ENCODE measurements at regions not wholly inside any gene's neighbourhood (a gene's known extent, or its start where the extent isn't known, plus 50 kb on each side); places are given as distances from the start of the nearest gene placed in this dataset.

GRCh38 chr16:13781575-13782338, 138.2 kb upstream of the ERCC4 start:
- Histone ChIP-seq H3K4me3 (ENCODE audit: low read depth in 1 of 2, low read length in 2 of 2) (no peak overlapping the region), H3K27me3 (ENCODE audit: control insufficient read depth in 1 of 2, insufficient read depth in 2 of 2, low read length in 2 of 2) (no peaks in the 10 kb centered on the region), H3K36me3 (ENCODE audit: control insufficient read depth in 2 of 2, insufficient read depth in 2 of 2, low read length in 1 of 2) (no peaks in the 10 kb centered on the region), H3K9me3 (ENCODE audit: control insufficient read depth in 2 of 2, insufficient read depth in 1 of 2, low read depth in 1 of 2, low read length in 1 of 2) (peaks cover 0 to 2% of the 10 kb centered on the region in 2 donors), H3K27ac (ENCODE audit: low read depth in 2 of 2, low read length in 1 of 2) (no peak overlapping the region), H3K4me1 (ENCODE audit: control insufficient read depth in 2 of 2, insufficient read depth in 2 of 2, low read length in 1 of 2) (no peaks in the 10 kb centered on the region)
- WGBS, 2 donors = 61 to 64% methylated on average over 8 of the region's 8 CpGs

- WGBS, 2 donors = 73 to 79% methylated on average over 4 of the region's 4 CpGs
- no peaks in the 10 kb centered on the region for H3K27me3 ChIP-seq (ENCODE audit: control insufficient read depth in 1 of 2, insufficient read depth in 2 of 2, low read length in 2 of 2)
- H3K9me3 ChIP-seq (ENCODE audit: control insufficient read depth in 2 of 2, insufficient read depth in 1 of 2, low read depth in 1 of 2, low read length in 1 of 2) = no peaks in the 10 kb centered on the region
- no peak overlapping the region for H3K4me3 ChIP-seq (ENCODE audit: low read depth in 1 of 2, low read length in 2 of 2)
- H3K4me1 ChIP-seq (ENCODE audit: control insufficient read depth in 2 of 2, insufficient read depth in 2 of 2, low read length in 1 of 2) = no peaks in the 10 kb centered on the region
- H3K27ac ChIP-seq (ENCODE audit: low read depth in 2 of 2, low read length in 1 of 2) = no peak overlapping the region
- H3K36me3 ChIP-seq (ENCODE audit: control insufficient read depth in 2 of 2, insufficient read depth in 2 of 2, low read length in 1 of 2) = no peaks in the 10 kb centered on the region
Observed at GRCh38 chr16:13791095-13791494, 128.9 kb upstream of the ERCC4 start.

GRCh38 chr16:13793841-13794409, 126.0 kb upstream of the ERCC4 start:
- Histone ChIP-seq H3K36me3 (ENCODE audit: control insufficient read depth in 2 of 2, insufficient read depth in 2 of 2, low read length in 1 of 2) (no peaks in the 10 kb centered on the region), H3K9me3 (ENCODE audit: control insufficient read depth in 2 of 2, insufficient read depth in 1 of 2, low read depth in 1 of 2, low read length in 1 of 2) (no peaks in the 10 kb centered on the region), H3K27me3 (ENCODE audit: control insufficient read depth in 1 of 2, insufficient read depth in 2 of 2, low read length in 2 of 2) (no peaks in the 10 kb centered on the region), H3K27ac (ENCODE audit: low read depth in 2 of 2, low read length in 1 of 2) (no peak overlapping the region), H3K4me1 (ENCODE audit: control insufficient read depth in 2 of 2, insufficient read depth in 2 of 2, low read length in 1 of 2) (no peaks in the 10 kb centered on the region), H3K4me3 (ENCODE audit: low read depth in 1 of 2, low read length in 2 of 2) (no peak overlapping the region)
- WGBS, 2 donors = 15 to 18% methylated on average over 3 of the region's 3 CpGs

- H3K4me3 ChIP-seq (ENCODE audit: low read depth in 1 of 2, low read length in 2 of 2) = no peak overlapping the region
- H3K9me3 ChIP-seq (ENCODE audit: control insufficient read depth in 2 of 2, insufficient read depth in 1 of 2, low read depth in 1 of 2, low read length in 1 of 2) = no peaks in the 10 kb centered on the region
- 34 to 46% methylated on average over 3 of the region's 3 CpGs for WGBS, 2 donors
- no peak overlapping the region for H3K27ac ChIP-seq (ENCODE audit: low read depth in 2 of 2, low read length in 1 of 2)
- H3K36me3 ChIP-seq (ENCODE audit: control insufficient read depth in 2 of 2, insufficient read depth in 2 of 2, low read length in 1 of 2) = no peaks in the 10 kb centered on the region
- no peaks in the 10 kb centered on the region for H3K4me1 ChIP-seq (ENCODE audit: control insufficient read depth in 2 of 2, insufficient read depth in 2 of 2, low read length in 1 of 2)
- no peaks in the 10 kb centered on the region for H3K27me3 ChIP-seq (ENCODE audit: control insufficient read depth in 1 of 2, insufficient read depth in 2 of 2, low read length in 2 of 2)
Observed at GRCh38 chr16:13795131-13795530, 124.8 kb upstream of the ERCC4 start.

GRCh38 chr16:13797718-13798117, 122.2 kb upstream of the ERCC4 start:
- Histone ChIP-seq H3K27me3 (ENCODE audit: control insufficient read depth in 1 of 2, insufficient read depth in 2 of 2, low read length in 2 of 2) (no peaks in the 10 kb centered on the region), H3K27ac (ENCODE audit: low read depth in 2 of 2, low read length in 1 of 2) (no peak overlapping the region), H3K4me3 (ENCODE audit: low read depth in 1 of 2, low read length in 2 of 2) (no peak overlapping the region)

GRCh38 chr16:13798211-13798610, 121.7 kb upstream of the ERCC4 start:
- Histone ChIP-seq H3K27me3 (ENCODE audit: control insufficient read depth in 1 of 2, insufficient read depth in 2 of 2, low read length in 2 of 2) (no peaks in the 10 kb centered on the region), H3K4me1 (ENCODE audit: control insufficient read depth in 2 of 2, insufficient read depth in 2 of 2, low read length in 1 of 2) (no peaks in the 10 kb centered on the region), H3K9me3 (ENCODE audit: control insufficient read depth in 2 of 2, insufficient read depth in 1 of 2, low read depth in 1 of 2, low read length in 1 of 2) (no peaks in the 10 kb centered on the region), H3K36me3 (ENCODE audit: control insufficient read depth in 2 of 2, insufficient read depth in 2 of 2, low read length in 1 of 2) (no peaks in the 10 kb centered on the region), H3K4me3 (ENCODE audit: low read depth in 1 of 2, low read length in 2 of 2) (no peak overlapping the region), H3K27ac (ENCODE audit: low read depth in 2 of 2, low read length in 1 of 2) (no peak overlapping the region)
- 54 to 58% methylated on average over 2 of the region's 2 CpGs for WGBS, 2 donors

More at GRCh38 chr16:13797718-13798117, 122.2 kb upstream of the ERCC4 start:
- no peaks in the 10 kb centered on the region for H3K4me1 ChIP-seq (ENCODE audit: control insufficient read depth in 2 of 2, insufficient read depth in 2 of 2, low read length in 1 of 2)
- H3K36me3 ChIP-seq (ENCODE audit: control insufficient read depth in 2 of 2, insufficient read depth in 2 of 2, low read length in 1 of 2) = no peaks in the 10 kb centered on the region
- H3K9me3 ChIP-seq (ENCODE audit: control insufficient read depth in 2 of 2, insufficient read depth in 1 of 2, low read depth in 1 of 2, low read length in 1 of 2) = no peaks in the 10 kb centered on the region

GRCh38 chr16:13803974-13804373, 116.0 kb upstream of the ERCC4 start:
- H3K4me1 ChIP-seq (ENCODE audit: control insufficient read depth in 2 of 2, insufficient read depth in 2 of 2, low read length in 1 of 2) = no peaks in the 10 kb centered on the region
- no peak overlapping the region for H3K27ac ChIP-seq (ENCODE audit: low read depth in 2 of 2, low read length in 1 of 2)
- H3K36me3 ChIP-seq (ENCODE audit: control insufficient read depth in 2 of 2, insufficient read depth in 2 of 2, low read length in 1 of 2) = no peaks in the 10 kb centered on the region
- 88 to 91% methylated on average over 3 of the region's 3 CpGs for WGBS, 2 donors
- no peaks in the 10 kb centered on the region for H3K9me3 ChIP-seq (ENCODE audit: control insufficient read depth in 2 of 2, insufficient read depth in 1 of 2, low read depth in 1 of 2, low read length in 1 of 2)
- H3K4me3 ChIP-seq (ENCODE audit: low read depth in 1 of 2, low read length in 2 of 2) = no peak overlapping the region
- peaks cover 0 to 2% of the 10 kb centered on the region in 2 donors for H3K27me3 ChIP-seq (ENCODE audit: control insufficient read depth in 1 of 2, insufficient read depth in 2 of 2, low read length in 2 of 2)

GRCh38 chr16:13805951-13806350, 114.0 kb upstream of the ERCC4 start:
- Histone ChIP-seq H3K36me3 (ENCODE audit: control insufficient read depth in 2 of 2, insufficient read depth in 2 of 2, low read length in 1 of 2) (no peaks in the 10 kb centered on the region), H3K9me3 (ENCODE audit: control insufficient read depth in 2 of 2, insufficient read depth in 1 of 2, low read depth in 1 of 2, low read length in 1 of 2) (no peaks in the 10 kb centered on the region), H3K4me3 (ENCODE audit: low read depth in 1 of 2, low read length in 2 of 2) (no peak overlapping the region), H3K27me3 (ENCODE audit: control insufficient read depth in 1 of 2, insufficient read depth in 2 of 2, low read length in 2 of 2) (peaks cover 0 to 2% of the 10 kb centered on the region in 2 donors), H3K4me1 (ENCODE audit: control insufficient read depth in 2 of 2, insufficient read depth in 2 of 2, low read length in 1 of 2) (no peaks in the 10 kb centered on the region), H3K27ac (ENCODE audit: low read depth in 2 of 2, low read length in 1 of 2) (no peak overlapping the region)
- 85 to 88% methylated on average over 4 of the region's 4 CpGs for WGBS, 2 donors

- H3K4me1 ChIP-seq (ENCODE audit: control insufficient read depth in 2 of 2, insufficient read depth in 2 of 2, low read length in 1 of 2) = no peaks in the 10 kb centered on the region
- peaks cover 0 to 2% of the 10 kb centered on the region in 2 donors for H3K27me3 ChIP-seq (ENCODE audit: control insufficient read depth in 1 of 2, insufficient read depth in 2 of 2, low read length in 2 of 2)
- H3K9me3 ChIP-seq (ENCODE audit: control insufficient read depth in 2 of 2, insufficient read depth in 1 of 2, low read depth in 1 of 2, low read length in 1 of 2) = no peaks in the 10 kb centered on the region
- H3K36me3 ChIP-seq (ENCODE audit: control insufficient read depth in 2 of 2, insufficient read depth in 2 of 2, low read length in 1 of 2) = no peaks in the 10 kb centered on the region
- WGBS, 2 donors = 74% methylated on average over 5 of the region's 5 CpGs
- no peak overlapping the region for H3K4me3 ChIP-seq (ENCODE audit: low read depth in 1 of 2, low read length in 2 of 2)
- no peak overlapping the region for H3K27ac ChIP-seq (ENCODE audit: low read depth in 2 of 2, low read length in 1 of 2)
Observed at GRCh38 chr16:13806671-13807070, 113.3 kb upstream of the ERCC4 start.

GRCh38 chr16:13808102-13808501, 111.9 kb upstream of the ERCC4 start:
- Histone ChIP-seq H3K4me3 (ENCODE audit: low read depth in 1 of 2, low read length in 2 of 2) (no peak overlapping the region), H3K4me1 (ENCODE audit: control insufficient read depth in 2 of 2, insufficient read depth in 2 of 2, low read length in 1 of 2) (no peaks in the 10 kb centered on the region), H3K27ac (ENCODE audit: low read depth in 2 of 2, low read length in 1 of 2) (no peak overlapping the region), H3K36me3 (ENCODE audit: control insufficient read depth in 2 of 2, insufficient read depth in 2 of 2, low read length in 1 of 2) (no peaks in the 10 kb centered on the region), H3K9me3 (ENCODE audit: control insufficient read depth in 2 of 2, insufficient read depth in 1 of 2, low read depth in 1 of 2, low read length in 1 of 2) (no peaks in the 10 kb centered on the region), H3K27me3 (ENCODE audit: control insufficient read depth in 1 of 2, insufficient read depth in 2 of 2, low read length in 2 of 2) (peaks cover 0 to 2% of the 10 kb centered on the region in 2 donors)
- WGBS, 2 donors = 93 to 95% methylated on average over 8 of the region's 8 CpGs
